HG03558 (cell line): ENCODE measurements at regions not wholly inside any gene's neighbourhood (a gene's known extent, or its start where the extent isn't known, plus 50 kb on each side); places are given as distances from the start of the nearest gene placed in this dataset.

Source experiments
- ATAC-seq: cut with Tn5 transposase; IDR thresholded peaks from one replicate; pipeline ENCODE4 v1.9.1; 2021; ENCODE audit warnings: moderate number of reproducible peaks; ENCODE audit not compliant: unreplicated experiment; ENCODE audit errors: extremely low read depth

GRCh38 chr13:73225990-73226389, 167.2 kb downstream of the KLF5 start:
- ATAC-seq: no peak

- no peak for ATAC-seq
Measured at GRCh38 chr13:73224703-73225102, 165.9 kb downstream of the KLF5 start.

GRCh38 chr13:73223372-73223781, 164.6 kb downstream of the KLF5 start:
- peak; percentile 98 for ATAC-seq

DNA sequence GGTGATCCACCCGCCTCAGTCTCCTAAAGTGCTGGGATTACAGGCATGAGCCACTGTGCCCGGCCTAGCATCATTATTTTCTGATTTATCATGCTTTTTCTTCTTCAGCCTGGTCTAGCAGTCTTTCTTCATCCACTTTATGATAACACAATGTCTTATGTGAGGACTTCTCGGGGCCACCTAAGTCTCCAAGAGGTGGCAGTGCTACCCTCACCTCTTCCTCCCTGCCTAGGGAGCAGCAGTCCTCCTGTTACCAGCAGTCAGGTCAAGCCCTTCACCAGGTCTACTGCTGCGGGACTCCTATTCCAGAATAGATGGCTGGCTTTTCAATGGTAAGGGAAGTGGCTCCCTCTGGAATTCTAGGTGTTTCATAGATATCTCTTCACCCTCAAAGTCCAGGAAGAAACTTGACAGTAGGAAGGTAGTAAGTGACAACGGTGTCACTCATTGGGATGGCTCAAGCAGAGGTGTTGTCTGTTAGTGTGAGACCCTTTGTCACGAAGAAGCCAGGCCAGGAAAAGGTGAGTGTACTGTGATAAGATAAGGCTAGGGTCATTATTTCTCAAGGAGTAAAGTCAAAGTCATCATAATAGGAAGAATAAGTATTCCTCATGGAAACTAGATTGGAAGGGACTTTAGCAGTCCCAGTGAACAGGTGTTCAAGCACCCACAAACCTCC, 164.0 kb downstream of the KLF5 start:
- ATAC-seq: no peak

DNA sequence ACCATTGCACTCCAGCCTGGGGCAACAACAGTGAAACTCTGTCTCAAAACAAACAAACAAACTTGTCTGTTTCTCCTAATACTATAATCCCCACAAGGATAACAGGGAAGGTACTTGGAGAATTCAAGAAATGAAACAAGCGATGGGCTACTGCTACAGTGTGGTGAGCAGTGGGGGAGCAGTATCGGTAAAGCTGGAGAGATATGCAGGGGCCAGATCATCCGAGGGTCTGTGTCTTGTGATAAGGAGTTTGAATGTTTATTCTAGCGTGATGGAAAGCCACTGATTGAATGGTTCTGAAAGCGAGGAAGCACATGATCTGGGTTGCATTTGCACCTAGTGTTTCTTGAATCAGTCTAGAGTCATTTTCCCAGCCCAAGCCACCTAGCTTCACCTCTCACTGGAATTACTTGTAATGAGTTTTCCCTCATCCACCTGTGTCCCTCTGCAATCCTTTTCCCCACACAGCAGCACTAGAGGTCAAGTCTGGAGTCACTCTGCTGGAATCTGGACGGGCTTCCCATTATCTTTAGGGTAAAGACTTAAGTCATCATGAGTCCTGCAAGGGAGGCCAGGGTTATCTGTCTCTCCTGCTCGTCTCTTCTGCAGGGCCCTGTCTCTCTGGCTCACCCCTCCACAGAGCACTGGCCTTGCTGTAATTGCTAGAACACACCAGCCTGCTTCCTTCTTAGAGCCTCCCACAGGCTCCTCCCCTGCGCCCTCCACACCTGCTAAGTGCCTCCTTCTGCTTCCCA, 162.3 kb downstream of the KLF5 start:
- no peak for ATAC-seq

GRCh38 chr13:73218181-73218580, 159.4 kb downstream of the KLF5 start:
- no peak for ATAC-seq

- ATAC-seq: no peak
Measured at GRCh38 chr13:73216381-73216831, 157.6 kb downstream of the KLF5 start.

DNA sequence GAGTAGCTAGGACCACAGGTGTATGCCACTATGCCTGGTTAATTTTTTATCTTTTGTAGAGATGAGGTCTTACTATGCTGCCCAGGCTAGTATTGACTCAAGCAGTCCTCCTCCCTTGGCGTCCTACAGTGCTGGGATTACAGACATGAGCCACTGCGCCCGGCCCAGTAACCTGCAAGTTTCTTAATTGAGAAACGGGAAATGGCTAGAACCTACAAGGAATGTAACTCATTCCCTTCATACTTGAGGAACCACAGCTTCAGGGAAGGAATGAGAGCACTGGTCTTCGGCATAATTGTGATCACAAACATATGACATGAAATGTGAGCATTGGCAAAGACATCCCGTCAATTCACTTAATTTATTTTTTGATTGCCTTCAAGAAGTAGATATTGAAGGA, 157.0 kb downstream of the KLF5 start:
- no peak for ATAC-seq

GRCh38 chr13:73212482-73212881, 153.7 kb downstream of the KLF5 start:
- no peak for ATAC-seq

DNA sequence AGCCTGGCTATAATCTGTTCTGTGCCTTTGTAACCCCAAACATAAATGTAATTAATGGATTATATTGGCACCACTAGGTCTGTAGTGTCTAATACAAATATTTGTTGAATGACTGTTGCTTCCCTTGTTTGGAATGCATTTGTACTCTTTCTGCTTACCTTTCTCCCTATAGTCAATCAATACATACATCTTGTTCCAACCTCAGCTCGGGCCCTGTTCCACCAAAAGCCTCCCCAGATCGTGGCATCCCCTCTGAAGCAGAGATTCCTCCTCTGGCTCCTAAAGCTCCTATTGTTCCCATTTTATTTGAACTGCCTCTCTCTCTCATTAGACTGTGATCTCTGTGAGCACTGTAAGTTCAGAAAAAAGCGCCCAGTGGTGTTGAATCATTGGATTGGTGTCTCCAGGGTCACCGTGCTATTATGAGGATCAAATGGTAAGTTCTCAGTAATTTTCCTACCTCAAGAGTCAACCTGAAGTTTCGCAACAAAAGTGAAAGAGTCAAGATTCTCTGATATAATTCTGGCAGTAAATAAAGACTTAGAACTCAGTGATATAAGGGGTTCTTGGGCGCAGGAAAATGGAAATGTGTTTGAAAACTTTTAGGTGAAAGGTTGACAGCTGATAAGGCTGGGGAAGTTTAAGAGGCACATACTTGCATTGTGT, 151.5 kb downstream of the KLF5 start:
- no peak for ATAC-seq

DNA sequence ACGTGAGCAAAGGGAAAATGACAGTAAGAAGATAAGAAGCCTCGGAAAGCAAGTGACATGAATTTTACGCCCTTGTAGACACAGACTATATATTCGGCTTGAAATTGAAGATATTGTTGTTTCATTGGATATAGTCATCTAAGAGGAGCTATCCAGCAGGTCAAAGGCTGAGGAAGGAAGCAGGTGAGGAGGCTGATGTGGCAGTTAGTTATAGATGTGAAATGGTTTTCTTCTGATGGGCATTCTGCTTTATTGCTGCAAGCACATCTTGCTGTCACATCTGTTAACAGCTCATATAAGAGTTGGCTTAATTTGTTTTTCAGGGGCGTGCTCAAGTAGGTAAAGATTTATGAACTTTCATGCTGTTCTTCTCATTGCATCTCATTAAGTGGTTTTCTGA, 146.1 kb downstream of the KLF5 start:
- no peak for ATAC-seq

GRCh38 chr13:73201626-73202025, 142.8 kb downstream of the KLF5 start:
- ATAC-seq: no peak

DNA sequence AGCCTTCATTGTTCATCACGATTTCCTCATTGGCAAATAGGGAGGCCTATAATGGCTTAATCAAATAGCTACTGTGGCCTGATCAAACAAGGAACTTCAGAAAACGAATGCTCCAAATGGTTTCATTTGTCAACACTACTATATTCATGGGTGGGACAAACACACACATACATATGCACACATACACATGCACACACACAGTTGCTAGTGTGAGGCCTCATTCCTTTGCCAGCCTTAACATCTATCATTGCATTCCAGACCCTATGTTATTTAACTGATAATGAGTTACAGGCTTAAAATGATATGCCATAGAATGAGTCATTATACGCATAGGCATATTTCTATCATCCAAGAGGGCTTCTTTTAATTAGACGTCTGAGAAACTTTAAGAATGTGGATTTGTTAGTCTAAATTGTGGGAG, 140.2 kb downstream of the KLF5 start:
- no peak for ATAC-seq

GRCh38 chr13:73195091-73195490, 136.3 kb downstream of the KLF5 start:
- no peak for ATAC-seq

DNA sequence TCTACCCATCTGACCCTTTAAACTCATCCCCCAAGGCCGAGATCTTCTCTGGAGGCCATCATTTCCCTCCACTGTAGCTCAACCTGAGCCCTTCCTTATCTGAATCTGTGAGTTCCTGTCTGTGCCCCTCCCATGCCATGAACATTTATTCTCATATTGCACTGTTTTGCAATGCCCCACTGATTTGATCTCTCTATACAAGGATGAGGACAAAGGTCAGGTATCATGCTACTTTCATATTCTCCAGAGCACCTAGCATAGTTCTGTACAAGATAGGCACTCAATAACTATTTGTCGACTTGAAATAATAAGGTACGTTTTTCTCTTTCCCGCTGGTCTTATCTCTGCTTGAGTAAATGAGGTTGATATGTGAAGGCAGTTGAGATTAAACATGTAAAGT, 135.5 kb downstream of the KLF5 start:
- no peak for ATAC-seq

GRCh38 chr13:73193554-73193953, 134.7 kb downstream of the KLF5 start:
- ATAC-seq: no peak

GRCh38 chr13:73190477-73190876, 131.7 kb downstream of the KLF5 start:
- no peak for ATAC-seq

- no peak for ATAC-seq
Measured at GRCh38 chr13:73189776-73190175, 131.0 kb downstream of the KLF5 start.

GRCh38 chr13:73189362-73189761, 130.6 kb downstream of the KLF5 start:
- ATAC-seq: no peak

DNA sequence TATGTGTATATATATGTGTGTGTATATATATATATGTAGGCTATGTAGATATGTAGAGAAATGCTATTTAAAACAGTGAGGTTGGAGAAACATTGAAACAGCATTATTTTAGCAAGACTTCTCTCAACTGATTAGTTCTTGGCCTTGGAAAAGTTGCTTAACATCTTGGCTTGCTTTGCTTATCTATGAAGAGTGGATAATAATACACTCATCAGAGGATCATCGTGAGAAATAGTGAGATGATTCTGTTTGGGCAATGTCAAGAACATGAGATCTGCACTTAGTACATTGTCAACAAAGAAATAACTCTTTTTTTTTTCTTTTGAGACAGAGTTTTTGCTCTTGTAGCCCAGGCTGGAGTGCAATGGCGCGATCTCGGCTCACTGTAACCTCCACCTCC, 128.3 kb downstream of the KLF5 start:
- no peak for ATAC-seq

DNA sequence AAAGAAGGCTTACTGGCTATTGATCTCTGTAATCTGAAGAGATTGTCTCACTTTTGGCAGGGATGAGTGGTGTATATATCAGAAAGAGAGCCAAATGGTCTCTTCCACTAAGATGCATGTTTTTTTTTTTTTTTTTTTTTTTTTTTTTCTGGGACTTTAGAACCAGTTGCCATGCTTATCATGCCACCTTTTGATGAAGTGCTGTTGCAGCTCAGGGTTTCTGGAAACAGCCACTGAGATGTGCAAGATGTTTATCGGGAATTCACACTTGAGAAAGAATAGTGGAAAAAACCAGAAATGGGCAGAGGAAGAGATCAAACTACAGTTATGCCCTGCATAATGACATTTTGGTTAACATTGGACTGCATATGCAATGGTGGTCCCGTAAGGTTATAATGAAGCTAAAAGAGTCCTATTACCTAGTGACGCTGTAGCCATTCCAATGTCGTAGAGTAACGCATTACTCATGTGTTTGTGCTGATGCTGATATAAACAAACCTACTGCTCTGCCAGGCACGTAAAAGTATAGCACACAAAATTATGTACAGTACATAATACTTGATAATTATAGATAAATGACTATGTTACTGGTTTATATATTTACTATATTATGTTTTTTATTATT, 121.0 kb downstream of the KLF5 start:
- no peak for ATAC-seq
